ENCODE measurements at regions not wholly inside any gene's neighbourhood (a gene's known extent, or its start where the extent isn't known, plus 50 kb on each side); places are given as distances from the start of the nearest gene placed in this dataset.

- no peak for TF ChIP-seq CTCF (IDR thresholded peaks at IDR 0.05)
- TF ChIP-seq NFATC4 (CRISPR knock-in tag; IDR thresholded peaks at IDR 0.05): no peak
- TF ChIP-seq MAX (CRISPR knock-in tag; IDR thresholded peaks at IDR 0.05): no peak
- no peak for TF ChIP-seq CBFB (CRISPR knock-in tag; IDR thresholded peaks at IDR 0.05; ENCODE audit: low read depth)
- TF ChIP-seq IRF2 (CRISPR knock-in tag; IDR thresholded peaks at IDR 0.05; ENCODE audit: borderline replicate concordance, low read depth): no peak
- no peak for TF ChIP-seq NR1H2 (CRISPR knock-in tag; IDR thresholded peaks at IDR 0.05)
Measured at GRCh38 chr4:60808726-60809485, 391.2 kb upstream of the ADGRL3 start.

Measured in WTC11 (cell line).